Lung (tissue), 11 donors: ENCODE measurements at regions not wholly inside any gene's neighbourhood (a gene's known extent, or its start where the extent isn't known, plus 50 kb on each side); places are given as distances from the start of the nearest gene placed in this dataset.
A peak's percentile ranks its signal among the peaks of the same experiment; 100 is the strongest.

Experiments
- ATAC-seq: fragments of 200-7000 bp; cut with Tn5 transposase; one replicate; pipeline ENCODE4 v1.9.1; 2020; ENCODE audit warnings: moderate number of reproducible peaks; ENCODE audit not compliant: insufficient read depth, low FRiP score
- DNase-seq, 3 donors: peaks; one replicate each; pipeline ENCODE4 v3.0.0-alpha.2; 2013 to 2017
- H3K27ac ChIP-seq, 2 donors: one replicate each; pipeline ENCODE4 v1.5.1; 2013; ENCODE audit warnings: mild to moderate bottlenecking in 2 of 2, moderate library complexity in 2 of 2, control low read depth in 1 of 2, inconsistent platforms in 1 of 2, low read depth in 1 of 2, low read length in 1 of 2
- H3K27me3 ChIP-seq, 3 donors: one replicate each; pipeline ENCODE4 v1.5.1; 2013; ENCODE audit warnings: low read length in 2 of 3; ENCODE audit not compliant: control insufficient read depth in 3 of 3, insufficient read depth in 3 of 3
- H3K36me3 ChIP-seq, 4 donors: one replicate each; pipeline ENCODE4 v1.5.1; 2013; ENCODE audit warnings: low read length in 4 of 4, mild to moderate bottlenecking in 1 of 4, moderate library complexity in 1 of 4; ENCODE audit not compliant: control insufficient read depth in 4 of 4, insufficient read depth in 4 of 4
- H3K4me1 ChIP-seq, 5 donors: one replicate each; pipeline ENCODE4 v1.5.1; 2013; ENCODE audit warnings: low read length in 5 of 5, mild to moderate bottlenecking in 2 of 5, moderate library complexity in 1 of 5; ENCODE audit not compliant: control insufficient read depth in 5 of 5, insufficient read depth in 5 of 5
- H3K4me3 ChIP-seq: one replicate; pipeline ENCODE4 v1.5.1; 2013; ENCODE audit warnings: mild to moderate bottlenecking, control low read depth, moderate library complexity
- H3K9ac ChIP-seq, 2 donors: one replicate each; pipeline ENCODE4 v1.5.1; 2013; ENCODE audit warnings: low read length in 2 of 2, control low read depth in 1 of 2; ENCODE audit not compliant: insufficient read depth in 1 of 2
- H3K9me3 ChIP-seq, 4 donors: one replicate each; pipeline ENCODE4 v1.5.1; 2013; ENCODE audit warnings: low read length in 3 of 4, mild to moderate bottlenecking in 1 of 4, moderate library complexity in 1 of 4; ENCODE audit not compliant: control insufficient read depth in 4 of 4, insufficient read depth in 3 of 4
- WGBS, 2 donors: extraction: QIAGEN DNeasy Blood & Tissue Kit; methylation state at CpG; one replicate each; pipeline ENCODE4 v1.1.7; 2013; 5-methylcytosine and 5-hydroxymethylcytosine counted together
- TF ChIP-seq, protein P1 (sequence below): IDR thresholded peaks from 2 replicates; pipeline ENCODE4 v1.5.1; 2012; ENCODE audit warnings: mild to moderate bottlenecking; ENCODE audit errors: control extremely low read depth, extremely low read depth
- donor health status: control.
- donor health status: control.
- donor health status: Bipolar disorder and iron deficiency.
- donor health status: healthy.
- donor health status: DM: yes; HTN: yes; CAD: no.

DNA sequence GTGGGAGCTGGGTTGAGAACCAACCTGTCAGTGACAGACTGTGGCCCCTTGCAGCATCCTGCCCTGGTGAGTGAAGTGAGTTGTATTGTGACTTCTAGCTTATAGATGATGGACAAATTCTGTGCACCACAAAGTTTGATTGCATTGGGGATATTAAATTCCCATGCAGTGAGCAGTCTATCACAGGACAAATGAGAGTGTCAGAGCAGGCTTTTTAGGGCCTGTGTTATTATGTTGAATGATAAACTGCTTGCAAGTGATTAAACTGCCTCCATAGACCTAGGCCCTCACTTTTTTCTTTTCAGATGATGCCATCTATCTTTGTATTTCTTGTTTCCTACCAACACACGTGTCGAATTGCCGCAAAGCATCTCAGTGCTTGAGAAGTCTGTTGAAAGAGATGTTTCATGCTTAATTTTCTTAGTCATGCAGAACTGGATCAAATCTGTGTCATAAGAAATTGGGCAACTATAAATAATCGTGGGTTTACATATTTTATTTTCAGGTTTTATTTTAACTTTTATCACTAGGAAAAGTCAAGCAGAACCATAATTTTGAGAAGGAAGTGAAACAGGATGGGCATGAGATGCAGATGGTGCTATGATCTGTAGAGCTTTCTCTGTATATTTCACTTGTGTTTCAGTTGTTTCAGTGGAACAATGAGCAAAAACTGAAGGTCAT is 199.2 kb downstream of the S1PR1 start:
- Histone ChIP-seq H3K9ac (no peak overlapping the region), H3K4me3 (no peak overlapping the region), H3K27ac (no peak overlapping the region), H3K27me3 (no peaks in the 10 kb centered on the region), H3K9me3 (no peaks in the 10 kb centered on the region), H3K4me1 (peaks cover 0 to 38% (median 22%) of the 10 kb centered on the region in 5 donors), H3K36me3 (no peaks in the 10 kb centered on the region)
- ATAC-seq (no peak), DNase-seq (no peak)
- TF ChIP-seq, protein P1, sequence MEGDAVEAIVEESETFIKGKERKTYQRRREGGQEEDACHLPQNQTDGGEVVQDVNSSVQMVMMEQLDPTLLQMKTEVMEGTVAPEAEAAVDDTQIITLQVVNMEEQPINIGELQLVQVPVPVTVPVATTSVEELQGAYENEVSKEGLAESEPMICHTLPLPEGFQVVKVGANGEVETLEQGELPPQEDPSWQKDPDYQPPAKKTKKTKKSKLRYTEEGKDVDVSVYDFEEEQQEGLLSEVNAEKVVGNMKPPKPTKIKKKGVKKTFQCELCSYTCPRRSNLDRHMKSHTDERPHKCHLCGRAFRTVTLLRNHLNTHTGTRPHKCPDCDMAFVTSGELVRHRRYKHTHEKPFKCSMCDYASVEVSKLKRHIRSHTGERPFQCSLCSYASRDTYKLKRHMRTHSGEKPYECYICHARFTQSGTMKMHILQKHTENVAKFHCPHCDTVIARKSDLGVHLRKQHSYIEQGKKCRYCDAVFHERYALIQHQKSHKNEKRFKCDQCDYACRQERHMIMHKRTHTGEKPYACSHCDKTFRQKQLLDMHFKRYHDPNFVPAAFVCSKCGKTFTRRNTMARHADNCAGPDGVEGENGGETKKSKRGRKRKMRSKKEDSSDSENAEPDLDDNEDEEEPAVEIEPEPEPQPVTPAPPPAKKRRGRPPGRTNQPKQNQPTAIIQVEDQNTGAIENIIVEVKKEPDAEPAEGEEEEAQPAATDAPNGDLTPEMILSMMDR: no peak
- 75 to 83% methylated on average over 4 of the region's 4 CpGs for WGBS, 2 donors

DNA sequence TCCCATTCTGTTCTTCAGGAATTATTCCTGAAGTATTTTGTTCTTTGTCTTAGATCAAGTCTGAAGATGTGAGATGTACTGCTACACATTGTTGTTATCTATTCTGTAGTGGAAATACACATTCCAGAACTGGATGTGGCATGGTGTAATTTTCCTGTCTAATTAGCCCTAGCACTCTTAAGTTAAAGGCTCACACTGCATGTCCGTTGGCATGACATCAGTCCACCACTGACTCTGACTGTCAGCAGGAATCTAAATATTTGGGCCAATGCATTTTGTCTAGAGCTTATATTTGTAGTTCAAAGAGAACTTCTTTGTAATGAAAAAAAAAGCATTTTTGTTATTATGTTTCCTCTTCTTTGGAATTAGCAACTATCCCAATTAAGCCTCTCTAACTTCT is 201.0 kb downstream of the S1PR1 start:
- no peaks in the 10 kb centered on the region for H3K36me3 ChIP-seq
- no peak overlapping the region for H3K4me3 ChIP-seq
- WGBS, 2 donors: 68 to 85% methylated on average over 1 of the region's 1 CpG
- no peak overlapping the region for H3K27ac ChIP-seq
- H3K9me3 ChIP-seq: no peaks in the 10 kb centered on the region
- peak; percentile 44 to 84 (median 74) for DNase-seq
- TF ChIP-seq, protein P1: no peak
- H3K4me1 ChIP-seq: peaks cover 0 to 39% (median 22%) of the 10 kb centered on the region in 5 donors
- H3K9ac ChIP-seq: no peak overlapping the region
- H3K27me3 ChIP-seq: no peaks in the 10 kb centered on the region
- ATAC-seq: no peak

DNA sequence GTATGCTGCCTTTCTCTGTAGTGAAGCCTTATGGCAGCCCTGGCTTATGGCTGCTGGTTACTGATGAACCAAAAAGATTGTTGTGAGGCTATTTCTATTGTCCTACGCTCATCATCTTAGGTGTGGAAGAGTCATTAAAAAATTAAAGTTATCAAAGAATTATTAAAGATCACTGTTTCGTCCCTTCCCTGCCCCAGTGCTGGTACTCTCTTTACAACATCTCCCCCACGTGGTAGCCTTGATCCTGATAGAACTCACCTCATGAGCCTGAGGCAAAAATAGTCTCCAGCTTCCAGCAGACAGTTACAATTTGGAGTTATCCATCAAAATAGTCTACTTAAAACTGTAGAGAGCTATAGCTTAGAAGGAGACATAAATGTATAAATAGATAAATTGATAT is 201.5 kb downstream of the S1PR1 start:
- Histone ChIP-seq H3K27ac (no peak overlapping the region), H3K4me3 (no peak overlapping the region), H3K36me3 (no peaks in the 10 kb centered on the region), H3K27me3 (no peaks in the 10 kb centered on the region), H3K4me1 (peaks cover 0 to 39% (median 22%) of the 10 kb centered on the region in 5 donors), H3K9ac (no peak overlapping the region), H3K9me3 (no peaks in the 10 kb centered on the region)
- TF ChIP-seq, protein P1: no peak
- 51 to 56% methylated on average over 3 of the region's 3 CpGs for WGBS, 2 donors
- ATAC-seq: no peak
- DNase-seq: peak in 2 of 3 donors; percentile 59 to 65

DNA sequence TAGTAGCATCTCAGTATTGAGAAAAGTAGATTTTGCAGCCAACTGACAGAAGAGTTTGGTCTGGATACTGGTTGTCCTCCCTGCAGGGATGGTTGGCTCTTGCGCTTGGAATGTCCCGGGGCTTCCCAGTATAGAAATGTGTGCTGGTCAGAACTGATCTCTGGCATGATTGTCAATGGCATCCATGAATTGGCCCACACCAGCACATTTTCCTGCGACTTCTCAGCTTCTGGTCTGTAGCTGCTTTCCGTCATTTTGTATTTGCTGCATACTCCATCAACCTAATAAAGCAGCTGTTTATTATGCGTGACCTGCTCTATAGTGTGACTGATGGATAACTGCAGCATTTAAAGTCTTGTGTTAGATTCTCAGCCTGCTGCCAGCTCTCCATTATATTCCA is 203.7 kb downstream of the S1PR1 start:
- Histone ChIP-seq H3K4me1 (peaks cover 0 to 39% (median 22%) of the 10 kb centered on the region in 5 donors), H3K36me3 (no peaks in the 10 kb centered on the region), H3K4me3 (no peak overlapping the region), H3K9me3 (no peaks in the 10 kb centered on the region), H3K27ac (no peak overlapping the region), H3K9ac (no peak overlapping the region), H3K27me3 (no peaks in the 10 kb centered on the region)
- TF ChIP-seq, protein P1: no peak
- WGBS, 2 donors: 83 to 85% methylated on average over 5 of the region's 5 CpGs
- DNase-seq: peak; percentile 27 to 83 (median 77)
- ATAC-seq: no peak
